PC-9 (cell line): ENCODE measurements at regions not wholly inside any gene's neighbourhood (a gene's known extent, or its start where the extent isn't known, plus 50 kb on each side); places are given as distances from the start of the nearest gene placed in this dataset.

ENCODE experiments used
- BruUV-seq: library from RNA; stranded (reverse); fragments of 400-500 nt; replicated peaks from 2 replicates; lab custom pipeline; 2021; lab: Mats Ljungman, UMichigan
- CTCF ChIA-PET: fragments of 300-600 bp; sonication (Branson Sonifier 250); formaldehyde crosslinking; loops from one replicate; lab custom pipeline; 2022; ENCODE audit warnings: antibody characterized with exemption; lab: Charles Lee
- POLR2A ChIA-PET: fragments of 300-600 bp; sonication (Branson Sonifier 250); formaldehyde crosslinking; loops from one replicate; lab custom pipeline; 2022; ENCODE audit warnings: antibody characterized with exemption; ENCODE audit not compliant: unreplicated experiment; lab: Charles Lee
- DNase-seq, 2 experiments: peaks; one replicate each; pipeline versions ENCODE4 v3.0.0 to v3.0.0-alpha.2; 2015 to 2022; ENCODE audit warnings: mixed read lengths in 1 of 2
- H2AFZ ChIP-seq: fragments of 200-600 bp; sonication (generic); 2 replicates; pipeline ENCODE4 v1.8.1; 2017; ENCODE audit warnings: antibody characterized with exemption
- H3F3A ChIP-seq: fragments of 200-600 bp; sonication (generic); 2 replicates; pipeline ENCODE4 v1.8.1; 2017; ENCODE audit warnings: antibody characterized with exemption, mild to moderate bottlenecking, low read depth; ENCODE audit not compliant: insufficient read depth
- H3K27ac ChIP-seq: fragments of 200-600 bp; sonication (generic); 2 replicates; pipeline ENCODE4 v1.6.1; 2016; ENCODE audit warnings: mixed run types
- H3K27me3 ChIP-seq: fragments of 200-600 bp; sonication (generic); 2 replicates; pipeline ENCODE4 v1.6.1; 2016; ENCODE audit warnings: low read depth, mixed run types; ENCODE audit not compliant: insufficient read depth
- H3K36me3 ChIP-seq: fragments of 200-600 bp; sonication (generic); 2 replicates; pipeline ENCODE4 v1.6.1; 2016; ENCODE audit warnings: low read depth, mixed run types
- H3K4me1 ChIP-seq: fragments of 200-600 bp; sonication (generic); replicated peaks from 2 replicates; pipeline ENCODE4 v1.6.1; 2016; ENCODE audit warnings: mixed run types; ENCODE audit not compliant: insufficient read depth
- H3K4me2 ChIP-seq: fragments of 200-600 bp; sonication (generic); 2 replicates; pipeline ENCODE4 v1.6.1; 2017; ENCODE audit warnings: mixed run types
- H3K4me3 ChIP-seq: fragments of 200-600 bp; sonication (generic); 2 replicates; pipeline ENCODE4 v1.6.1; 2016; ENCODE audit warnings: mixed run types
- H3K79me2 ChIP-seq: fragments of 200-600 bp; sonication (generic); 2 replicates; pipeline ENCODE4 v1.6.1; 2017; ENCODE audit warnings: low read depth, mixed run types
- H3K9me2 ChIP-seq: fragments of 200-600 bp; sonication (generic); 2 replicates; pipeline ENCODE4 v1.8.1; 2017; ENCODE audit warnings: mild to moderate bottlenecking; ENCODE audit not compliant: insufficient read depth
- H3K9me3 ChIP-seq: fragments of 200-600 bp; sonication (generic); 2 replicates; pipeline ENCODE4 v1.8.1; 2016; ENCODE audit warnings: low read depth; ENCODE audit not compliant: insufficient read depth
- H4K20me1 ChIP-seq: fragments of 200-600 bp; sonication (generic); 2 replicates; pipeline ENCODE4 v1.8.1; 2017; ENCODE audit not compliant: insufficient read depth
- CTCF ChIP-seq: fragments of 200-600 bp; sonication (generic); conservative IDR thresholded peaks from 2 replicates; pipeline ENCODE4 v1.6.1; 2017; ENCODE audit warnings: mixed run types, antibody characterized with exemption, mild to moderate bottlenecking, moderate library complexity
- EZH2 ChIP-seq: fragments of 200-600 bp; sonication (generic); IDR thresholded peaks from 2 replicates; pipeline ENCODE4 v1.8.0; 2017; ENCODE audit warnings: antibody characterized with exemption, low read depth
- intact Hi-C: fragments of 100-400 bp; cut with micrococcal nuclease; formaldehyde crosslinking; loops from one replicate; pipeline ENCODE4 v1.10.0; 2022; ENCODE audit not compliant: unreplicated experiment

DNA sequence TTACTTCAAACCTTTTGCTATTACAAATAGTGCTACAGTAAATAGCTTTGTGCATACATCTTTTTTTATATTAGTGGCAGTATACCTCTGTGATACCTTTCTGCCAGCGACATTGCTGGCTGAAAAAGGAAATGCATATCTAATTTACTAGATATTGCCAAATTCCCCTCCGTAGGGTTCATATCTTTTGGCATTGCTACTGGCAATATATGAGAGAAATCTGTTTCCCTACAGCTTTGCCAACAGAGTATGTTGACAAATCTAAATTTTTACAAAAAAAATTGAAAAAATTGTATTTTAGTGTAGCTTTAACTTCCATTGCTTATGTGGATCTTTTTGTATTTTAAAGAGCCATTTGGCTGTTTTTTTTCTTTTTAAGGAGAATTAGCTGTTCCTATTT is 426.7 kb downstream of the TRIB2 start:
- no peaks in the 10 kb centered on the region for H3K4me1 ChIP-seq
- H3F3A ChIP-seq, result no peaks in the 10 kb centered on the region
- no peak for DNase-seq
- no peaks in the 10 kb centered on the region for H3K9me3 ChIP-seq
- TF ChIP-seq CTCF (no peak), EZH2 (no peak)
- H3K79me2 ChIP-seq, result no peaks in the 10 kb centered on the region
- no peak overlapping the region for H2AFZ ChIP-seq
- H3K36me3 ChIP-seq, result no peaks in the 10 kb centered on the region
- H3K27ac ChIP-seq, result no peak overlapping the region
- H3K9me2 ChIP-seq, result no peaks in the 10 kb centered on the region
- no peaks in the 10 kb centered on the region for H3K27me3 ChIP-seq
- no peak overlapping the region for H3K4me2 ChIP-seq
- intact Hi-C loops, result no loop called here
- no peak overlapping the region for H3K4me3 ChIP-seq
- H4K20me1 ChIP-seq, result no peaks in the 10 kb centered on the region
- CTCF ChIA-PET, result no interaction called here
- POLR2A ChIA-PET, result no interaction called here
- BruUV-seq, result no TSS peak

DNA sequence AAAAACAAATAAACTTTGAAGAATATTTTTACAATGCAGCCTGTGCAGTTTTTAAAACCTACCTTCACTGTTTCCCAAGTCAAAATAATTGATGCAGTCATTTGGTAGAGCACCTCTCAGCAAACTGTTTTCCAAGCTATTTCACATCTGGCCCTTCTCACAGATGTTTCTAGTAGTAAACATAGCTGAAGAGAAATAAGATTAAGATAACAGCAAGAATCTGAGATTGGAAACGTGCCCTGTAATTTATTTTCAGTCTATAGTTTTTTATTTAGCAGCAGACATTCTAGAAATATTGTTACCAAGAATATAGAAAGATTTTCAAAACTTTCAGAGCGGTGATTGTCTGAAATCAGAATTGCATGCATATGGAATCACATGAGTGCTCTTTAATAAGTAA is 440.2 kb downstream of the TRIB2 start:
- Histone ChIP-seq H3F3A (no peaks in the 10 kb centered on the region), H3K4me1 (no peaks in the 10 kb centered on the region), H3K4me3 (no peak overlapping the region), H3K36me3 (no peaks in the 10 kb centered on the region), H3K9me2 (0 out of 2 replicates have a peak, but pooled peaks cover 9% of the 10 kb centered on the region), H3K79me2 (no peaks in the 10 kb centered on the region), H2AFZ (no peak overlapping the region), H3K27ac (no peak overlapping the region), H3K4me2 (no peak overlapping the region), H4K20me1 (no peaks in the 10 kb centered on the region), H3K9me3 (no peaks in the 10 kb centered on the region), H3K27me3 (peaks cover 10% of the 10 kb centered on the region; the same call in 1 of the 2 replicates)
- DNase-seq, result no peak
- CTCF ChIA-PET, result no interaction called here
- no TSS peak for BruUV-seq
- no peak for TF ChIP-seq CTCF
- no peak for TF ChIP-seq EZH2
- intact Hi-C loops, result no loop called here
- POLR2A ChIA-PET, result no interaction called here

DNA sequence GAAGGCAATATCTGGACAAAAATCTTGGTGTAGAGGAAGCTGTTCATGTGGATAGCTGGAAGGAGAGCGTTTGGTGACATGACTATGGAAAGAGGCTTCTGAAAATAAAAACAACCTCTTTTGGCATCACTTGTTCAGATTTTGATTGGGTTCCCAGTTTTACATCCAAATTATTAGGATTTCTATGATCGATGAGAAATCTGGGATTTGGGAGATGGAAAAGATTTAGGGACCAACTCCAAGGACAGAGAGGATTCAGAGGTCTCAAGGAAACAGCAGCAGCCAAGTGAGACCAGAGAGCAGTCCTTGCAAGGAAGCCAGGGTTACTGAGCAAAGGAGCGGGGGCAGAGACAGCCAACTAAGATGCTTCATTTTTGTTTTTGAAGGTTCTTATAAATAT is 441.7 kb downstream of the TRIB2 start:
- no peaks in the 10 kb centered on the region for H3K9me3 ChIP-seq
- H3K27me3 ChIP-seq, result peaks cover 10% of the 10 kb centered on the region; the same call in 1 of the 2 replicates
- H3K36me3 ChIP-seq, result no peaks in the 10 kb centered on the region
- no peaks in the 10 kb centered on the region for H3F3A ChIP-seq
- H2AFZ ChIP-seq, result no peak overlapping the region
- H3K4me3 ChIP-seq, result no peak overlapping the region
- no peaks in the 10 kb centered on the region for H3K79me2 ChIP-seq
- H3K4me1 ChIP-seq, result no peaks in the 10 kb centered on the region
- H3K27ac ChIP-seq, result no peak overlapping the region
- H3K9me2 ChIP-seq, result 0 out of 2 replicates have a peak, but pooled peaks cover 9% of the 10 kb centered on the region
- no TSS peak for BruUV-seq
- no peak for DNase-seq
- TF ChIP-seq EZH2 (no peak), CTCF (no peak)
- H4K20me1 ChIP-seq, result no peaks in the 10 kb centered on the region
- ChIA-PET CTCF (no interaction called here), POLR2A (no interaction called here)
- intact Hi-C loops, result no loop called here
- no peak overlapping the region for H3K4me2 ChIP-seq
